GM12865 (cell line): ENCODE measurements at regions not wholly inside any gene's neighbourhood (a gene's known extent, or its start where the extent isn't known, plus 50 kb on each side); places are given as distances from the start of the nearest gene placed in this dataset.

Experiments used
- DNase-seq: peaks from one replicate; pipeline ENCODE4 v3.0.0; 2010; ENCODE audit warnings: low read depth
- H3K4me3 ChIP-seq: 2 replicates; pipeline ENCODE4 v1.5.1; 2011; ENCODE audit warnings: mild to moderate bottlenecking, low read depth, low read length, control low read depth
- TF ChIP-seq, protein P1 (sequence below): IDR thresholded peaks from 2 replicates; pipeline ENCODE4 v1.5.1; 2011; ENCODE audit warnings: low read length, control low read depth, low read depth, inconsistent platforms; ENCODE audit not compliant: insufficient read depth; ENCODE audit errors: missing control alignments

GRCh38 chr12:77689510-77690086 is 141.1 kb upstream of the NAV3 start:
- H3K4me3 ChIP-seq = no peak overlapping the region
- TF ChIP-seq, protein P1, sequence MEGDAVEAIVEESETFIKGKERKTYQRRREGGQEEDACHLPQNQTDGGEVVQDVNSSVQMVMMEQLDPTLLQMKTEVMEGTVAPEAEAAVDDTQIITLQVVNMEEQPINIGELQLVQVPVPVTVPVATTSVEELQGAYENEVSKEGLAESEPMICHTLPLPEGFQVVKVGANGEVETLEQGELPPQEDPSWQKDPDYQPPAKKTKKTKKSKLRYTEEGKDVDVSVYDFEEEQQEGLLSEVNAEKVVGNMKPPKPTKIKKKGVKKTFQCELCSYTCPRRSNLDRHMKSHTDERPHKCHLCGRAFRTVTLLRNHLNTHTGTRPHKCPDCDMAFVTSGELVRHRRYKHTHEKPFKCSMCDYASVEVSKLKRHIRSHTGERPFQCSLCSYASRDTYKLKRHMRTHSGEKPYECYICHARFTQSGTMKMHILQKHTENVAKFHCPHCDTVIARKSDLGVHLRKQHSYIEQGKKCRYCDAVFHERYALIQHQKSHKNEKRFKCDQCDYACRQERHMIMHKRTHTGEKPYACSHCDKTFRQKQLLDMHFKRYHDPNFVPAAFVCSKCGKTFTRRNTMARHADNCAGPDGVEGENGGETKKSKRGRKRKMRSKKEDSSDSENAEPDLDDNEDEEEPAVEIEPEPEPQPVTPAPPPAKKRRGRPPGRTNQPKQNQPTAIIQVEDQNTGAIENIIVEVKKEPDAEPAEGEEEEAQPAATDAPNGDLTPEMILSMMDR = no peak
- DNase-seq = no peak

- no peak for DNase-seq
- TF ChIP-seq, protein P1 = no peak
- no peak overlapping the region for H3K4me3 ChIP-seq
These were observed 143.4 kb upstream of the NAV3 start for GRCh38 chr12:77687321-77687720.

DNA sequence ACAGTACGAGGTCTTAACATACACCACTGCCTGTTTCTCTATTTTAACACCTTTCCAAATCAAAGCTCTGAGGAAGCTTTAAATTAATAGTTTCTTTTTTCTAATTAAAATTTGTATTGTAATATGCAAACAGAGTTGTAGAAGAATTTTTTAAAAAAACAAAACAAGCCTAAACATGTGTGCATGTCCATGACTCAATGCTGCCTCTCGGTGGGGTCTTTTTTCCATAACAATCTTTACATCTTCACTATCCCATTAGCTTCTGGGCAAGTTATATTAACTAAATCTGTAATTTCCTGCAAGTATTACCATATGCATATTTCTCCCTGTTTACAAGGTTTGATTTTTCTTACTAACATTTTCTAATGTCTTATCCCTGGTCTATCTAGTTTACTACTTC is 143.9 kb upstream of the NAV3 start:
- H3K4me3 ChIP-seq = no peak overlapping the region
- DNase-seq = no peak
- TF ChIP-seq, protein P1 = no peak

GRCh38 chr12:77685901-77686300 is 144.8 kb upstream of the NAV3 start:
- no peak for DNase-seq
- no peak overlapping the region for H3K4me3 ChIP-seq
- TF ChIP-seq, protein P1 = no peak

DNA sequence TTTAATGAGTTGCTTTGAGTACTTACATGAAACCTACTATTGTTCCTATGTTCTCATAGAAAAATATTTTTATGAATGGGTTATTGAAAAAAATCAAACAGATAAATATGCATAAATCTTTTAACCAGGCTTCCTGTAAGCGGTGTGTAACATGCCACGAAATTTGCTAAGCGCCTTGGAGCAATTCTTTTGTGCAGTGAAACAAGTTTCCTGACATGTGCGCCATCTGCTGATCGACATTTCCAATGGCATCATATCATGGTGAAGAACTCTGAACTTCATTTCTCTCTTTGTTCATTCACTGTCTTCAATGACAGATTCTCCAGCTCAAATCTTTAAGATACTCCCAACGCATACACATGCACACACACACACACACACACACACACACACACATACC is 145.6 kb upstream of the NAV3 start:
- no peak overlapping the region for H3K4me3 ChIP-seq
- TF ChIP-seq, protein P1 = peak; percentile 57

DNA sequence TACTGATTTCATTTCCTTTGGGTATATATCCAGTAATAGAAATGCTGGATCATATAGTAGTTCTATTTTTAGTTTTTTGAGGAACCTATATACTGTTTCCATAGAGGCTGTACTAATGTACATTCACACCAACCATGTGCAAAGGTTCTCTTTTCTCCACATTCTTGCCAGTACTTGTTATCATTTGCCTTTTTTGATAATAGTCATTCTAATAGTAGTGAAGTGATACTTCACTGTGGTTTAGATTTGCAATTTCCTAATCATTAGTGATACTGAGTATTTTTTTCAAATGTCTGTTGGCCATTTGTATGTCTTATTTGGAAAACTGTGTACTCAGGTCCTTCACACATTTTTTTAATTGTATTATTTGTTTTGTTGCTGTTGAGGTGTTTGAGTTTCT is 148.2 kb upstream of the NAV3 start:
- TF ChIP-seq, protein P1 = no peak
- H3K4me3 ChIP-seq = no peak overlapping the region
- DNase-seq = no peak

More for the DNA sequence above, 145.6 kb upstream of the NAV3 start:
- DNase-seq = peak; percentile 71

DNA sequence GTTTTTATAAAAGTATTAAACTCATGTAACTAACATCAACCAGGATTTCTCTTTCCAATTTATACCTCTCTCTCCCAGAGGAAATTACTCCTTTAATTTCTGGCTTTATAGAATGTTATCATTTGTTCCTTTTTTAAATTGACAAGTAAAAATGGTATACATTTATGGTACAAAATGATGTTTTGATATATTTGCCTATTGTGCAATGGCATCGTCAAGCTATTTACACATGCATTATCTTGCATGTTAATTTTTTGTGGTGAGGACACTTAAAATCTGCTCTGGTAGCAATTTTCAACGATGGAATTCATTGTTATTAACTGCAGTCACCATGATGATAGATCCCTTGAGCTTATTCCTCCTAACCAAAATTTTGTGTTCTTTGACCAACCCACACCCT is 149.0 kb upstream of the NAV3 start:
- H3K4me3 ChIP-seq = no peak overlapping the region
- TF ChIP-seq, protein P1 = no peak
- DNase-seq = no peak
